A549 (cell line): ENCODE measurements at regions not wholly inside any gene's neighbourhood (a gene's known extent, or its start where the extent isn't known, plus 50 kb on each side); places are given as distances from the start of the nearest gene placed in this dataset.

ENCODE experiments used
- ATAC-seq, 2 experiments: fragments of 200-7000 bp in 1 of 2; fragments of >200 bp in 1 of 2; cut with Nextera tagmentation in 1 of 2; cut with Tn5 transposase in 1 of 2; 3 replicates each; pipeline versions ENCODE4 v1.8.0 to v1.9.1; 2018 to 2020; ENCODE audit warnings: mild to moderate bottlenecking in 1 of 2, moderate library complexity in 1 of 2
- CTCF ChIA-PET: fragments of 300-600 bp; sonication (Branson Sonifier 250); formaldehyde crosslinking; extraction: SDS; loops from one replicate; lab custom pipeline; 2021; ENCODE audit warnings: antibody characterized with exemption, inconsistent platforms; lab: Yijun Ruan, JAX
- POLR2A ChIA-PET: fragments of 350-600 bp; formaldehyde crosslinking; extraction: SDS; loops from one replicate; lab custom pipeline; 2021; ENCODE audit warnings: antibody characterized with exemption, inconsistent platforms; lab: Yijun Ruan, JAX
- DNase-seq, 2 experiments: peaks; one replicate each; pipeline versions ENCODE4 v3.0.0 to v3.0.0-alpha.2; 2011 to 2016; ENCODE audit warnings: low read depth in 1 of 2, low spot score in 1 of 2
- FAIRE-seq: peaks from 2 replicates; lab custom pipeline; 2011; peaks lifted over from hg19 to GRCh38; lab: Jason Lieb, UNC
- H3K27ac ChIP-seq, 2 experiments: fragments of >200 bp; sonication (Bioruptor Twin); formaldehyde crosslinking; 3 replicates each; pipeline ENCODE4 v1.5.1; 2016 to 2017
- H3K4me1 ChIP-seq: fragments of >200 bp; sonication (Bioruptor Twin); formaldehyde crosslinking; 3 replicates; pipeline ENCODE4 v1.6.1; 2016
- H3K4me2 ChIP-seq: fragments of >200 bp; sonication (Bioruptor Twin); formaldehyde crosslinking; 3 replicates; pipeline ENCODE4 v1.6.1; 2016
- H3K4me3 ChIP-seq: fragments of >200 bp; sonication (Bioruptor Twin); formaldehyde crosslinking; 3 replicates; pipeline ENCODE4 v1.5.1; 2016
- H3K9me3 ChIP-seq: fragments of >200 bp; sonication (Bioruptor Twin); formaldehyde crosslinking; 3 replicates; pipeline ENCODE4 v1.6.1; 2016
- BHLHE40 ChIP-seq: IDR thresholded peaks from 2 replicates; pipeline ENCODE4 v1.6.1; 2012; ENCODE audit warnings: low read depth, low read length, inconsistent platforms
- CEBPB ChIP-seq, 2 experiments: fragments of >200 bp in 1 of 2; sonication (Bioruptor Twin) in 1 of 2; formaldehyde crosslinking in 1 of 2; IDR thresholded peaks; 2 replicates each; pipeline ENCODE4 v1.6.1; 2012 to 2016
- EHF ChIP-seq: fragments of 250-450 bp; sonication (Bioruptor Pico); IDR thresholded peaks from 2 replicates; pipeline ENCODE4 v1.5.0; 2020; ENCODE audit warnings: mild to moderate bottlenecking
- EHMT2 ChIP-seq: fragments of 200-600 bp; sonication (generic); IDR thresholded peaks from 2 replicates; pipeline ENCODE4 v1.6.1; 2016; ENCODE audit warnings: antibody characterized with exemption, low read depth, mild to moderate bottlenecking, moderate library complexity
- FOSL2 ChIP-seq, 2 experiments: fragments of 450-650 bp in 1 of 2; fragments of >200 bp in 1 of 2; sonication (Bioruptor Twin) in 1 of 2; formaldehyde crosslinking; IDR thresholded peaks; 2 replicates each; pipeline versions ENCODE4 v1.5.0 to v1.6.1; 2016 to 2020; ENCODE audit warnings: mild to moderate bottlenecking in 1 of 2, moderate library complexity in 1 of 2
- FOXS1 ChIP-seq: fragments of 250-450 bp; sonication (Bioruptor Pico); IDR thresholded peaks from 2 replicates; pipeline ENCODE4 v1.5.0; 2020; ENCODE audit warnings: mild to moderate bottlenecking, moderate library complexity
- HOXA7 ChIP-seq: fragments of 250-450 bp; sonication (Bioruptor Pico); IDR thresholded peaks from 2 replicates; pipeline ENCODE4 v1.5.0; 2020; ENCODE audit warnings: mild to moderate bottlenecking, moderate library complexity
- HOXB13 ChIP-seq: fragments of 250-450 bp; sonication (Bioruptor Pico); IDR thresholded peaks from 2 replicates; pipeline ENCODE4 v1.5.0; 2020; ENCODE audit warnings: low read depth, mild to moderate bottlenecking, moderate library complexity
- HOXB5 ChIP-seq: fragments of 250-450 bp; sonication (Bioruptor Pico); IDR thresholded peaks from 2 replicates; pipeline ENCODE4 v1.5.0; 2020; ENCODE audit warnings: mild to moderate bottlenecking, moderate library complexity
- KDM1A ChIP-seq: fragments of 200-600 bp; sonication (generic); IDR thresholded peaks from 2 replicates; pipeline ENCODE4 v1.6.1; 2016; ENCODE audit warnings: low read depth, mild to moderate bottlenecking
- MYC ChIP-seq: IDR thresholded peaks from 2 replicates; pipeline ENCODE4 v1.6.1; 2012; ENCODE audit warnings: mild to moderate bottlenecking, inconsistent platforms, low read length, improper control_type of control experiment, borderline replicate concordance
- NPAS2 ChIP-seq: fragments of 250-450 bp; sonication (Bioruptor Pico); IDR thresholded peaks from 2 replicates; pipeline ENCODE4 v1.8.0; 2022; ENCODE audit warnings: mild to moderate bottlenecking, moderate library complexity, borderline replicate concordance
- POLR2AphosphoS2 ChIP-seq: conservative IDR thresholded peaks from 2 replicates; pipeline ENCODE4 v1.6.1; 2012; ENCODE audit warnings: low read length, improper control_type of control experiment, inconsistent platforms
- RARB ChIP-seq: fragments of 250-450 bp; sonication (Bioruptor Pico); IDR thresholded peaks from 2 replicates; pipeline ENCODE4 v1.8.0; 2021; ENCODE audit warnings: mild to moderate bottlenecking, moderate library complexity
- ZFP36 ChIP-seq: fragments of 450-650 bp; IDR thresholded peaks from 2 replicates; pipeline ENCODE4 v1.6.1; 2014; ENCODE audit warnings: borderline replicate concordance; ENCODE audit not compliant: partially characterized antibody
- WGBS: methylation state at CpG from one replicate; pipeline ENCODE4 v1.1.6; 2017; ENCODE audit errors: missing lambda C conversion rate; 5-methylcytosine and 5-hydroxymethylcytosine counted together
- TF ChIP-seq, protein P1 (sequence below): IDR thresholded peaks from 2 replicates; pipeline ENCODE4 v1.6.1; 2012
- TF ChIP-seq, protein P2 (sequence below): IDR thresholded peaks from 2 replicates; pipeline ENCODE4 v1.6.1; 2012
- TF ChIP-seq, protein P3 (sequence below): IDR thresholded peaks from 2 replicates; pipeline ENCODE4 v1.6.1; 2012; ENCODE audit warnings: low read depth, borderline replicate concordance
- TF ChIP-seq, protein P4 (sequence below): fragments of 450-650 bp; IDR thresholded peaks from 2 replicates; pipeline ENCODE4 v1.6.1; 2014; ENCODE audit warnings: antibody characterized with exemption

DNA sequence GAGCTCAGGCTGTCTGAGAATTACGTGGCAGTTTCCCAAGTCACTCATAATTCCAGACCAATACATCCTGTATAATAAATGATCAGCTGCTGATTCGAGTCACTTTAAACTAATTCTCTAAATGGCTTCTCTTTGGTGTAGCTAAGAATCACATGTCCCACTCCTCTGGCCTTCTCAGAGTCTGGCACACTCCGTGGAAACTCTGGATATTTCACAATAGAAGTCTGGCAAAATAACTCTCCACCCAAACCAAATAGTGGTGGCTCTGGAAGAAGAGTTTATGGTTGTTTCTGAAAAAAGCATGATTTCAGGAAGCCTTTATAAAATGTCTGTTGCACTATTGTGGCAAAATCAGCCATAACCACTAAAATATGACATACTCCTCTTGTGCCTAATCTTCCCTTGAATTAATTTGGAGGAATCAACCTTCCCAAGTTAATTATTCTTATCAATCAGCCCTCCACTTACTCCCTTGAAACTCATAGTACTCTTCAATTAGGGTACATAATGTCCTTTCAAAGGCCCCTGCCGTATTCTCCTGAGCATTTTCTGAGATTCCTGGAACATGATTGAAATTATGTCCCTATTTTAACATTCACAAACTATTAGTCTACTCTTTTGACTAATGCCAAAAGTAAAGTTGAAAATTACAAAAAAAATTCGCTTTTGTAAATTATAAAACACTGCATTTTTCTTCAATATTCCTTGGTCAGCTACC, 991.6 kb downstream of the FAT4 start:
- Histone ChIP-seq H3K4me3 (no peak overlapping the region), H3K4me2 (no peak overlapping the region), H3K27ac (no peak overlapping the region), H3K4me1 (no peaks in the 10 kb centered on the region), H3K9me3 (no peaks in the 10 kb centered on the region)
- ATAC-seq (no peak), DNase-seq (no peak), FAIRE-seq (no peak)
- POLR2A ChIA-PET: no interaction called here
- CTCF ChIA-PET: no interaction called here
- 13% methylated on average over 5 of the region's 5 CpGs for WGBS
- TF ChIP-seq, protein P1, sequence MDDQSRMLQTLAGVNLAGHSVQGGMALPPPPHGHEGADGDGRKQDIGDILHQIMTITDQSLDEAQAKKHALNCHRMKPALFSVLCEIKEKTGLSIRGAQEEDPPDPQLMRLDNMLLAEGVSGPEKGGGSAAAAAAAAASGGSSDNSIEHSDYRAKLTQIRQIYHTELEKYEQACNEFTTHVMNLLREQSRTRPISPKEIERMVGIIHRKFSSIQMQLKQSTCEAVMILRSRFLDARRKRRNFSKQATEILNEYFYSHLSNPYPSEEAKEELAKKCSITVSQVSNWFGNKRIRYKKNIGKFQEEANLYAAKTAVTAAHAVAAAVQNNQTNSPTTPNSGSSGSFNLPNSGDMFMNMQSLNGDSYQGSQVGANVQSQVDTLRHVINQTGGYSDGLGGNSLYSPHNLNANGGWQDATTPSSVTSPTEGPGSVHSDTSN: no peak
- no peak for TF ChIP-seq ZFP36
- TF ChIP-seq EHMT2: no peak
- TF ChIP-seq, protein P2, sequence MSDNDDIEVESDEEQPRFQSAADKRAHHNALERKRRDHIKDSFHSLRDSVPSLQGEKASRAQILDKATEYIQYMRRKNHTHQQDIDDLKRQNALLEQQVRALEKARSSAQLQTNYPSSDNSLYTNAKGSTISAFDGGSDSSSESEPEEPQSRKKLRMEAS: no peak
- no peak for TF ChIP-seq HOXB13 (CRISPR knock-in tag)
- TF ChIP-seq BHLHE40: no peak
- TF ChIP-seq, protein P3, sequence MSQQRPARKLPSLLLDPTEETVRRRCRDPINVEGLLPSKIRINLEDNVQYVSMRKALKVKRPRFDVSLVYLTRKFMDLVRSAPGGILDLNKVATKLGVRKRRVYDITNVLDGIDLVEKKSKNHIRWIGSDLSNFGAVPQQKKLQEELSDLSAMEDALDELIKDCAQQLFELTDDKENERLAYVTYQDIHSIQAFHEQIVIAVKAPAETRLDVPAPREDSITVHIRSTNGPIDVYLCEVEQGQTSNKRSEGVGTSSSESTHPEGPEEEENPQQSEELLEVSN: no peak
- no peak for TF ChIP-seq POLR2AphosphoS2
- no peak for TF ChIP-seq CEBPB (IDR thresholded peaks at IDR 0.05)
- TF ChIP-seq RARB (CRISPR knock-in tag): no peak

DNA sequence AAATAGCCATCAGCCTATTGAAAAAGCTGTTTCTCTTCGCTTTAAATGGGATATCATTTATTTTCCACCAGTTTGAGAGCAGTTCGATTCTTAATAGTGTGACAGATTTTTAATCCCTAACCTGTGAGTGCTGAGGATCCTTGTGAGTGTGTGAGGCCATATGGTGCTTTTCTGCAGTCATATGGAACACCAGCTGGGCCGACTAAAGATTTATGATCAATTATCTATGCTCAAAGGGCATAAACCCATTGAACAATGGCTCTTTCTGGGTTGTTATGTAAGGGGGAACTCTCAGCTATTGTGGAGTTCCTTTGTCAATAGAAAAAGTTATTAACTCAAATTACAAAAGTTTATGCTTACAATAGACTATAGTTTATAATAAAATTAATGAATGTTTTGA, 1003.6 kb downstream of the FAT4 start:
- FAIRE-seq: no peak
- CTCF ChIA-PET: no interaction called here

DNA sequence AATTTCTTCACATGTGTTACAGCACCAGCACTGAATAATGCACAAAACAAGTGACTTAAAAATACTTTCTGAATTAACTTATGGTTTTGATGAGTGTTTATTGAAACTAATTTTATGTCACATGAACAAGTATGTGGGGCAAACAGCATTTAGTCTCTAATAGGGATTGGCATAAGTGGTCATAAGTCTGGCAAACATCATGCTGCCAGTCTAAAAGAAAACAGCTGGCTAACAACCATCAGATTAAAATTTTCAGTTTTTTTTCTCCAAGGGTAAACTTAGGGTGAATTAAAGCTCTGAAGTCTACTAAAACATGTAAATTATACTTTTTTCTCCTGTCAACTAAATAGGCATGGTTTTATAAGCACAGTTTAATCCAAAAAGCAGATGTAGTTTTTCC, 1014.2 kb downstream of the FAT4 start:
- POLR2A ChIA-PET: no interaction called here
- H3K4me2 ChIP-seq: no peak overlapping the region
- ATAC-seq: no peak

More for the DNA sequence above, 1003.6 kb downstream of the FAT4 start:
- 10% methylated on average over 3 of the region's 3 CpGs for whole genome bisulfite sequencing
- no peaks in the 10 kb centered on the region for H3K4me1 ChIP-seq
- no peak overlapping the region for H3K4me2 ChIP-seq
- no peak for ATAC-seq
- H3K9me3 ChIP-seq: no peaks in the 10 kb centered on the region
- DNase-seq: no peak
- TF ChIP-seq FOXS1 (no peak), HOXB13 (CRISPR knock-in tag) (no peak), HOXB5 (CRISPR knock-in tag) (no peak)
- no peak overlapping the region for H3K4me3 ChIP-seq
- H3K27ac ChIP-seq: no peak overlapping the region
- POLR2A ChIA-PET: no interaction called here

More for the DNA sequence above, 1014.2 kb downstream of the FAT4 start:
- Histone ChIP-seq H3K9me3 (no peaks in the 10 kb centered on the region), H3K4me1 (no peaks in the 10 kb centered on the region), H3K27ac (no peak overlapping the region), H3K4me3 (no peak overlapping the region)
- CTCF ChIA-PET: no interaction called here
- DNase-seq: no peak
- no peak for FAIRE-seq
- TF ChIP-seq KDM1A (no peak), NPAS2 (CRISPR knock-in tag) (no peak), FOSL2 (IDR thresholded peaks at IDR 0.05) (no peak), FOSL2 (CRISPR knock-in tag; IDR thresholded peaks at IDR 0.05) (no peak), HOXA7 (CRISPR knock-in tag) (no peak), EHF (CRISPR knock-in tag) (no peak), BHLHE40 (no peak), MYC (no peak)
- TF ChIP-seq, protein P3: no peak
- TF ChIP-seq, protein P4, sequence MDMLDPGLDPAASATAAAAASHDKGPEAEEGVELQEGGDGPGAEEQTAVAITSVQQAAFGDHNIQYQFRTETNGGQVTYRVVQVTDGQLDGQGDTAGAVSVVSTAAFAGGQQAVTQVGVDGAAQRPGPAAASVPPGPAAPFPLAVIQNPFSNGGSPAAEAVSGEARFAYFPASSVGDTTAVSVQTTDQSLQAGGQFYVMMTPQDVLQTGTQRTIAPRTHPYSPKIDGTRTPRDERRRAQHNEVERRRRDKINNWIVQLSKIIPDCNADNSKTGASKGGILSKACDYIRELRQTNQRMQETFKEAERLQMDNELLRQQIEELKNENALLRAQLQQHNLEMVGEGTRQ: no peak
